CD4-positive, alpha-beta T cell treated with Interferon gamma for 1 hour (primary cell): ENCODE measurements at regions not wholly inside any gene's neighbourhood (a gene's known extent, or its start where the extent isn't known, plus 50 kb on each side); places are given as distances from the start of the nearest gene placed in this dataset.

Source experiments
- DNase-seq: peaks from one replicate; pipeline ENCODE4 v3.0.0-alpha.2; 2020

- DNase-seq = no peak
These were observed 116.9 kb upstream of the LRIG3 start for GRCh38 chr12:59036973-59037762.

GRCh38 chr12:59036347-59036746 lies 116.0 kb upstream of the LRIG3 start:
- no peak for DNase-seq

GRCh38 chr12:59031313-59031712 lies 111.0 kb upstream of the LRIG3 start:
- DNase-seq = no peak

GRCh38 chr12:59030415-59030814 lies 110.1 kb upstream of the LRIG3 start:
- DNase-seq = no peak

GRCh38 chr12:59027199-59027598 lies 106.9 kb upstream of the LRIG3 start:
- DNase-seq = no peak

- DNase-seq = no peak
These were observed 103.6 kb upstream of the LRIG3 start for GRCh38 chr12:59023861-59024424.

GRCh38 chr12:59020073-59020946 lies 100.0 kb upstream of the LRIG3 start:
- DNase-seq = no peak

- DNase-seq = no peak
These were observed 94.6 kb upstream of the LRIG3 start for GRCh38 chr12:59014885-59015284.

GRCh38 chr12:59010941-59011340 lies 90.6 kb upstream of the LRIG3 start:
- no peak for DNase-seq

- no peak for DNase-seq
These were observed 89.8 kb upstream of the LRIG3 start for GRCh38 chr12:59010118-59010517.

- no peak for DNase-seq
These were observed 87.3 kb upstream of the LRIG3 start for GRCh38 chr12:59007620-59008019.

- DNase-seq = no peak
These were observed 85.1 kb upstream of the LRIG3 start for GRCh38 chr12:59005193-59005955.

GRCh38 chr12:59004456-59004855 lies 84.2 kb upstream of the LRIG3 start:
- no peak for DNase-seq

- no peak for DNase-seq
These were observed 75.5 kb upstream of the LRIG3 start for GRCh38 chr12:58995666-58996363.

GRCh38 chr12:58988643-58989344 lies 68.5 kb upstream of the LRIG3 start:
- no peak for DNase-seq

- no peak for DNase-seq
These were observed 61.7 kb upstream of the LRIG3 start for GRCh38 chr12:58981961-58982360.

- DNase-seq = no peak
These were observed 60.5 kb upstream of the LRIG3 start for GRCh38 chr12:58980768-58981167.

GRCh38 chr12:58978717-58979116 lies 58.4 kb upstream of the LRIG3 start:
- DNase-seq = no peak

- no peak for DNase-seq
These were observed 57.2 kb upstream of the LRIG3 start for GRCh38 chr12:58977476-58977875.

- DNase-seq = no peak
These were observed 55.8 kb upstream of the LRIG3 start for GRCh38 chr12:58976146-58976545.
